ENCODE measurements at regions not wholly inside any gene's neighbourhood (a gene's known extent, or its start where the extent isn't known, plus 50 kb on each side); places are given as distances from the start of the nearest gene placed in this dataset.
"Not testable (repeated sequence)": the region's sequence is repeated elsewhere in the genome, so short reads cannot be mapped to it uniquely, and the experiment has no call there.

DNA sequence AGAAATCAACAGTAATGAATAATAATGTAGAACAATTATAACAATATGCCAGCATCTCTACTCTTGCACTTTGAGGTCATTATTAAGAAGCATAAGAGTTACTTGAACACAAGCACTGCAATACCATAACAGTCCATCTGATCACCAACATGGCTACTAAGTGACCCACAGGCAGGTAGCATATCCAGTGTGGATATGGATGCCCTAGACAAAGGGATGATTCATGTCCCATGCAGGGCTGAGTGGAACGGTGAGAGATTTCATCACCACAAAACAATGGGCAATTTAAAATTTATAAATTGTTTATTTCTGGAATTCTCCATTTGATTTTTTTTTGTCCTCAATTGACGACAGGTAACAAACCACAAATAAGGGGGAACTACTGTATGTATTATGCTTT lies 107.7 kb upstream of the TSC22D2 start:
- no peak for DNase-seq

- no peak for DNase-seq
Observed at GRCh38 chr3:150299201-150299600, 108.9 kb upstream of the TSC22D2 start.

- DNase-seq: no peak
Observed at GRCh38 chr3:150296966-150297365, 111.1 kb upstream of the TSC22D2 start.

DNA sequence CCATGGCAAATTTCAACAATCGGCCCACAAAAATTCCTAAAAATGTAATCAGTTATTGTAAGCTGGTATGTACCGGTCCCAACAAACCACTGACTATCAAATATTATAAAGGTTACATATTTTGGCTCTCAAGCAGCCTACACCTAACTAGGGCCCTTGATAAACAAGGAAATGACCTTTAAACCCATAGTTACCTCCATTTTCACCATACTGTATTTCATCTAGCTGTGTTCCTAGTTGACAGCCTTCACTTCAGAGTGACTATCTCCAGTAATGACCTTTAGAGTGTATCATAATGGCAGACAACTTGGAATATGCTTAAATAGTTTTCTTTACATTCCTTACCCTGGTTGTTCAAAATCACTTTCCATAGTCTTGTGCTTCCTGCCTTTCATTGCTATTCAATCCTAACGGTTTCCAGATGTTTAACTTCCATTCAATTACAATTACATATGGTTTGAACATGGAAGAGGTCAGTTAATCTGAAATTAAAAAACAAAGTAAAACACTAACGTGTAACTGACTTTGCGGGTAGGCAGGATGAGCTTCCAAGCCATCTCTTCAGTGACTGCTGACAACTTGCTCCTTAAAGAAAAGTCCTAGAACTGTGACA lies 111.9 kb upstream of the TSC22D2 start:
- no peak for DNase-seq

DNA sequence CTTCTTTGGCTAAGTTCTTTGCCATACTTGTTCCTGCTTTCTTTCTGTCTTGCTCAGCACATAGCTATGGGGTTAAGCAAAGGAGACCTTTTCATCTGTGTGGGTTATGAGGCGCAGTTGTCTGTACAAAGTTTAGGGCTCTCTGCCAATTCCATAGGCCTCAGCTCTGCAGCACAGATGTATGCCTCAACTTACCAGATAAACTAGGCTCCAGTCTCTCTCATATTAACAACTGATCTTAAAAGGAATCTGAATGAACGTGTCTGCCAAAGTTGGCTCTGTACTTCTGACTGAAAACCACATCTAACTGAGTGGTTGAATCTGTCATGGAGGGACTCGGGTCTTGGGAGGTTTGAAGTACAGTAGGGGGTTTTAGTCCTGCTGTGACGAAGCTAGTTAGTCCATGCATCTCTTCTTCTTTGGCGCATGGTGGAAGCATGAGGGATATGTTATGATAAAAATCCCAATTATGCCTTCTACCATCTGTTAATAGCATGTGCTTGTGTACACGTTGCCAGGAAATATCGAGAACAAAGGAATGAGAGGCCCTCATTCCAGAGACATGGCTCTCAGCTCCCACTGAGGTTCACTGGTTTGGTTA lies 114.6 kb upstream of the TSC22D2 start:
- no peak for DNase-seq

- no peak for DNase-seq
Observed at GRCh38 chr3:150292891-150293290, 115.2 kb upstream of the TSC22D2 start.

DNA sequence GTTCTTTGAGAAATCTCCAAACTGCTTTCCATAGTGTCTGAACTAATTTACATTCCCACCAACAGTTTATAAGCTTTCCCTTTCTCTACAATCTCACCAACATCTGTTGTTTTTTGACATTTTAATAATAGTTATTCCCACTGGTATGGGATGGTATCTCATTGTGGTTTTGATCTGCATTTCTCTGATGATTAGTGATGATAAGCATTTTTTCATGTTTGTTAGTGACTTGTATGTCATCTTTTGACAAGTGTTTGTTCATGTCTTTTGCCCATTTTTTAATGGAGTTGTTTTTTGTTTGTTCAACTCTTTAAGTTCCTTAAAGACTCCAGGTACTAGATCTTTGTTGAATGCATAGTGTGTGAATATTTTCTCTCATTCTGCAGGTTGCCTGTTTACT lies 116.6 kb upstream of the TSC22D2 start:
- no peak for DNase-seq

DNA sequence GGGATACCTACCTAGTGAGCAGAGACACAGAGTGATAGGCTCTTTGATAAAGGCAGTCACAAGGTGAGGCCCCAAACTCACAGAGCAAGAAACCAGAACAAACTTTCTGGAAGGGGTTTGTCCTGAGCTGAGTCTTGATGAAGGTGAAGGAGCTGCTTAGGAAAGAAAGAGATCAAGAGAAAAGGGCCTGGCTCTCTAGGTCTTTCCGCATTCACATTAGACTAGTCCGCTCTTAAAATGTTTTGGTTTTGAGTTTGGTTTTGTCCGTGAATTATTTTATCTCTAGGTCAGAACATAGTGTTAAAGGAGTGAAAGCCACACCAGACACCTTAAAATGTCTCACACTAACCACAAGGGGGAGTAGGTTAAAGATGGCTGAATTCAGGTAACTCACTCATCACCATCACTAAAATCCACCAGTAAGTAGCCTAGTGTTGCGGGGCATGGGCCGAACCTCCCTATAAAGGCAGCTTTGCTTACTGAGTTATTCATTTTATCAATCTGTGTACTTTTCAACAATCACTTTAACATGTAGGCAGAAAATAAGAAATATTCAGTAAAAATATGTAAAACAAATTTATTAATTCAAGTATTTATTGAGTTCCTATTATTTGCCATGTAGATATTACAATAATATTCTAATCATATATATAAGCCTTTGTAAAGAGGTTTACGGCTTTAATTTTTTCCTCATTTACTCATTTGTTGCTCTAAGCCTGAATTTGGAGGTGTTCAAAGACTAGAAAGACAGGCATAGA lies 121.5 kb upstream of the TSC22D2 start:
- no peak for DNase-seq

DNA sequence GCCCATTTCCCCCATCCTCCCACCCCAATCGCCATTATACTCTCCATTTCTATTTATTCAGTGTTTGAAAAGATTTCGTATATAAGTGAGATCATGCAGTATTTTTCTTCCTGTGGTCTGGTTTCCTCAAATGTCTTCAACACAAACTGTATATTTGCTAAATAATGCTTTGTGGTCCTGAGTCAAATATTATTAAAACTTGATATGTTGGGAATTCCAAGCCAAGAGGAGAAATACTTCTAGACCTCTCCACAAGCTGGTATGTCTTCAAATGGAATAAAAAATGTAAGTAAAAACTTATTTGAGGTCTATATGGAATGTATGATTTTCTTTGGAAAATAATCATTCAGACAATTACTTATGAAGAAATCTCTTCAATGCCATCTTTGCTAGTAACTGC lies 122.5 kb upstream of the TSC22D2 start:
- DNase-seq: no peak

DNA sequence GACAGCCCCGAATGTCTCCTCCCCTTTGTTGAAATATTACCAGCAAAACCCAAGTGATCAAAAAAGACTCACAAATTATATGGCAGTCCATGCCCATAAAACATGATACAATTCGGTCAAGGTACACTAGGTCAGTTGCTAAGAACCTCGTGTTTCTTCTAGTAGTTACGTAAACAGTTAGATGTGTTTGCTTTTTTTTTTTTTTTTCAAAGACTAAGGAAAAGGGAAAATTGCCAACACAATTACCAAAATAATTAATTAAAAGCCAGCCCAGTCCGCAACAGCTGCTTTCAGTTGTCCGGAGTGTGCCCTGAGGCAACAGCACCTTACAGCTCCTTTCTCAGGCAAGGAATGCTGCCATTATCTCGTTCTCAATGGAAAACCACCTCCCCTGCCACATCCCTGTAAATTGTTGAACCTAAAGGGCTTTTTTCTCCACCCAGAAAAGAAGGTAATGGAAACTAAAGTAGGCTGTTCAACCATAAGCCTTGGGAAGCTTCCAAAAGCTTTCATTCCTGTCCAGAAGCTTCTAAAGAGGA lies 129.2 kb upstream of the TSC22D2 start:
- no peak for DNase-seq

DNA sequence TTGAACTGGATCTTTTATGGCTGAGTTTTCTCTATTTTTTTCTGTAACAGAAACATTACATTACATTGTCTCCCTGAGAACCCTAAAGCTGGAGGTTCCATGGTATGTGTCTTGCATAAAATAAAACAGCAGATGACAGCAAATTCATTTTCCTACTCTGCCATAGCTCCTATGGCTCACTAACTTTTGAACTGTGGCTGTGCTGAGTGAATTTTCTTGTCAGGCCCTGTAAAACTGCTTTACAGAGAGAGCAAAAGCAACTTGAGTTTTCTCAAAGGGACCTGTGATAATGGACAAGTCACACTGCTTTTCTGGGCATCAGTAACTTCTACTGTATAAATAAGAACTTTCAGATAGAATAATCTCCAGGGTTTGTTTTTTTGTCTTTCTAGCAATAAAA lies 129.9 kb upstream of the TSC22D2 start:
- DNase-seq: no peak

DNA sequence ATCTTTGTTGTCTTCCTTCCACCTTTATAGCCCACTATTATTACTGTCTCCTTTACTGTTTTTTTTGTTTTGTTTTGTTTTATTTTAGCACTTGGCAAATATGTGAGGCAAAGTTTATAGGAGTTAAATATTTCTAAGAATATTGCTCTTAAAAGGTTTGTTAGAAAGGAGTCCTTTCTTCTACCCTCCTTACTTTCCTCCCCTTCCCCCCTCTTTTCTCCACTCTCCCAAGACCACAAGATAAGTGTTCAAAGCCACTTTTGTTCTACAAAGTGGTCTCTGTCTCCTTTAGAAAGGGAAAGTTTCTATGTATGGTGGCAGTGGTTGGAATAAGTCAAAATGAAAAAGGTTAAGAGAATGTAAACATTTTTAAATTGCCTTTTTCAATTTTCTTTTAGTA lies 130.7 kb upstream of the TSC22D2 start:
- no peak for DNase-seq

- DNase-seq: no peak
Observed at GRCh38 chr3:150275941-150276340, 132.2 kb upstream of the TSC22D2 start.

DNA sequence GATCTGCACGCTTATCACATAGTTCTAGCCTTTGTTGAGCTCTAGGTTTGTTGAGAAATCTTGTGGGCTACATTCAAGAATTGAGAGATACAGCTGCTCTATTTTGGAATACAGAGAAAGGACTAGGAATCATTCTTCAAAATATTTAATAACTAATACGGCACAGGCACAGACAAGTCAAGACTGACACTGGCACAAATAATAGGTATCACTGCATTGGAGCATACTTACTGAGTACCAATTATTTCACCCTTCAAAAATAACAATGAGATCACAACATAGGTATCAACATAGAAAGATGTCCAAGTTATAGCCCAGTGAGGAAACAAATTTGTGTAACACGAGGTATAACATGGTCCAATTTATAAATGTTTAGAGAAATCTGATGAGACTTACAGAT lies 133.7 kb upstream of the TSC22D2 start:
- DNase-seq: no peak

DNA sequence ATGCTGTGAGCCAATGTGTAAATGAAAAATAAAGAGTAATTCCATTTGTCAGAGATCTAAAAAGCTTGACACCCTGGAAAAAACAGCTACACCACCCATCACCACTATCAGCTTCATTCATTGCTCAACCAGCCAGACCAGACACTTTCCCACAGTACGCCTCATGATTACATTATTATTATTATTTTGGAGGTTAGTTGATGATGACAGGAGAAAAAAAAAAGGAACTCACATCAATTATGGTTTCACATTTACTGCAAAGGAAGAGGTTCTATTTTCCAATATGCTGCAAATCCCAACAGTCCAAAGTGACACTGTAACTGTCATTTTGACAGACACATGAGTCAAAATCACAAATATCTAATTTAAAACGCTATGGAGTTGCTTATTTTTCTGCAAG lies 134.7 kb upstream of the TSC22D2 start:
- no peak for DNase-seq

DNA sequence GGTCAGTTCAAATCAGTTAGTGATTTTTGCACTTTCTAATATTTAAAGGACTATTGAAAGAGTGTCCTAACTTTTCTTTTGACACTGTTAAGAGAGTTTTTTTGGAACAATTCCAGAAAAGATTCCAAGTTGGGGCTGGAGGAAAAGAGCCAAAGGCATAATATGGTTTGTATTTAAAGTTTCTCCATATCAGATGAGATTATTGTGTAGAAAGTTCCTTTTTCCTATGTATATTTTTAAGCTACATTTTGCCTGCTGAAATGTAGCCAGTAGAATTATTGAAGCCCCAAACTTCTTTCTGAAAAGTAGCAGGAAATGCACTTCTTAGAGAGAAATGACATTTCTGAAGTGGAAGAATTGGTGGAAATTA lies 136.5 kb upstream of the TSC22D2 start:
- DNase-seq: no peak

- no peak for DNase-seq
Observed at GRCh38 chr3:150270883-150271590, 137.1 kb upstream of the TSC22D2 start.

DNA sequence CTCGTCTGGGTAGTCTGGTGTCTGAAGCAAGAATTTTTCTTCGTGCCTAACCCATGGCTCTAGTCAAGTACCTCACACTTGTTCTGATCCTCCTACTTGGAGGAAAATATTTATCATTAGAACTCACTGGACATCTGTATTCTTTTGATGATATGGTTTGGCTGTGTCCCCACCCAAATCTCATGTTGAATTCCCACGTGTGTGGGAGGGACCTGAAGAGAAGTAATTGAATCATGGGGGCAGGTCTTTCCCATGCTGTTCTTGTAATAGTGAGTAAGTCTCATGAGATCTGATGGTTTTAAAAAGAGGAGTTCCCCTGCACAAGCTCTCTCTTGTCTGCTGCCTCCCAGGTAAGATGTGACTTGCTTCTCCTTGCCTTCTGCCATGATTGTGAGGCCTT lies 137.7 kb upstream of the TSC22D2 start:
- not testable (repeated sequence) for DNase-seq

- DNase-seq: no peak
Observed at GRCh38 chr3:150269526-150269925, 138.6 kb upstream of the TSC22D2 start.

DNA sequence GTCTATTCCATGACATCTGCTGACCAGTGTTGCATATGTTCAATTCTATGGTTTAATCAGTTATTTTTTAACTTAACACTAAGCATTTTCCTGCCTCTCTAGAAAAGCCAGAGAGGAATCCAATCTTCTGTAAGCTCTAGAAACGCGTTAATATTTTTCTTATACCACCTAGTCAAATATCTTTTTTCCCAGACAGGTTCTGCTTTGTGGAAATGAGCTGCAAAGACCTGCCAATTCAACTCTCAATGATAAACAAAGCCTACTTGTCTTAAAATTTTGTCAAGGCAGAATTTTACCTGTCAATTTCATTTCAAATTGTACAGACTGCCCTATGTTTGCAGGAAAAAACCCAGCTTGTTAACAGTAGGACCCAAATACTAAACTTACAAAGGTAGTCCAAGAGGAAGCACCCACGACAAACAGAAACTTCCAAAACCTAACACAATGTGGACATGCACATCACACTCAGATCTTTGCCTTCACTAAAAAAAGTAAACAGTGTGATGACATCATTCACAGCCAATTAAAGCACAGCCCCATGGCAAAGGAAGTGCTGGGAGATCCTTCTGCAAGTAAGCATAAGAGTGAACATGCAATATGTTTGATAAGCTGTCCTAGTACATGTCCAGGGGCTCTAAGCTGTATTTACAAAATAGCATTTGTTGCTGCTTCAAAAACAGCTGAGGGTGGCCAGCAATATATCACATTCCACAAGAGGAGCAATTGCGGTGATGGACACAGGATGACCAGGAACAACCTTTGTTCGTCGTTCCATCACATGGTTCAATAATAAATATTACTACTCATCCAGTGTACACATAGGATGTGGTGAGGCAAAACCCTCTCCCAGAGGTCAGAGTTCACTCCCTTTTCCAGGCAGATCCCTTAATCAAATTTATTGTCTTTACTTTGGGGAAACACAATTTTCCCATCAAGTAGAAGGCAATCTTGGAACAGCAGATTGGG lies 139.4 kb upstream of the TSC22D2 start:
- DNase-seq: no peak

DNA sequence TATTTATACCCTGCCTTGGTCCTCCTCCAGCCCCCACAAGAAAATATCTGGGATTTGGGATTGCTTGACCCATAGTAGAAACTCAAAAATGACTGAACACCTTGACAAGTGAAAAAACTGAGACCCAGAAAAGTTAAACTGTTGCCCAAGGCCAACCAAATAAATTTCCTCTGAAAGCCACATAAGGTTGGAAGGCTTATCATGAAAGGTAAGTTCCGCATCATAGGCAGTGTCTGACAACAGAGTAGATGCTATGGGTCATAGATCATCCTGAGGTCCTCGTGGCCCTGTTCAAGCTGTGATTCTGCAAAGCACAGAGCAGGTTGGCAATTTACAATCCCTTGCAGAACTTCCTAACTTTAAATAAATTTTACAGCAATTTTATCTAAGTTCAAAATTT lies 140.8 kb upstream of the TSC22D2 start:
- no peak for DNase-seq

GRCh38 chr3:150265305-150265704 lies 142.8 kb upstream of the TSC22D2 start:
- DNase-seq: no peak

All from right forelimb (tissue), 1 donor.